Adrenal gland (tissue), 5 donors: ENCODE measurements at regions not wholly inside any gene's neighbourhood (a gene's known extent, or its start where the extent isn't known, plus 50 kb on each side); places are given as distances from the start of the nearest gene placed in this dataset.

Experiments used
- CTCF ChIP-seq, 6 experiments: fragments of 450-650 bp in 4 of 6; fragments of 200-600 bp in 2 of 6; sonication (generic) in 1 of 6; IDR thresholded peaks; 1 replicate in 5 of 6; 2 replicates in 1 of 6; pipeline versions ENCODE4 v1.5.1 to v1.8.0; 2016 to 2021; ENCODE audit warnings: antibody characterized with exemption in 6 of 6, mild to moderate bottlenecking in 2 of 6, moderate library complexity in 1 of 6
- POLR2A ChIP-seq, 2 donors: fragments of 450-650 bp; IDR thresholded peaks; one replicate each; pipeline ENCODE4 v1.6.1; 2017; ENCODE audit warnings: antibody characterized with exemption in 2 of 2, mild to moderate bottlenecking in 2 of 2, moderate library complexity in 1 of 2
- donor health status: DM: no; HTN: no; CAD: no.

DNA sequence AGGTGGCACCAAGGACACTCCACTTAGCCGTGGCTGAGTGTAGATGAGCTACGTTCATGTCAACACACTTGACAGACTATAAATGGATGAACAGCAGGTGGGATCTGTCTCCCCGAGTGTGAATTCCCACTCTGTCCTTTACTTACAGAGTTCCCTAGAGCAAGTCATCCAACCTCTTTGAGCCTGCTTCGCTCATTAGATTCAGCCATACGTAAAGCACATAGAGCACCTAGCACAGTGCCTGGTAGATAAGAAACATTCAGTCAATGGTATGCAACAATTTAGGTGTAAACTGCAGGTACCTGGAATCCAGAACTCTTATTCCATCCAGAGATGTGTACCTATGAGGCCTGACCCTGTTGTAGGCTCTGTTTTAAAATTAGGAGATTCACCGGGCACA, 227.8 kb upstream of the C16orf82 start:
- TF ChIP-seq CTCF (IDR thresholded peaks at IDR 0.05) (no peak), POLR2A (IDR thresholded peaks at IDR 0.05) (no peak)
